Smooth muscle cell (in vitro differentiated cells): ENCODE measurements at regions not wholly inside any gene's neighbourhood (a gene's known extent, or its start where the extent isn't known, plus 50 kb on each side); places are given as distances from the start of the nearest gene placed in this dataset.

ENCODE experiments used
- DNase-seq: peaks from one replicate; lab custom pipeline; 2025; ENCODE audit not compliant: unreplicated experiment; lab: John Stamatoyannopoulos, UW
- H2AFZ ChIP-seq: fragments of 200-600 bp; sonication (generic); 2 replicates; pipeline ENCODE4 v1.6.0; 2016; ENCODE audit warnings: antibody characterized with exemption, low read depth, mild to moderate bottlenecking
- H3F3A ChIP-seq: fragments of 200-600 bp; sonication (generic); 2 replicates; pipeline ENCODE4 v1.6.0; 2017; ENCODE audit warnings: antibody characterized with exemption, low read depth
- H3K27ac ChIP-seq: fragments of 200-600 bp; sonication (generic); 2 replicates; pipeline ENCODE4 v1.5.1; 2016; ENCODE audit warnings: low read depth, mild to moderate bottlenecking
- H3K27me3 ChIP-seq: fragments of 200-600 bp; sonication (generic); 2 replicates; pipeline ENCODE4 v1.6.1; 2016; ENCODE audit warnings: low read depth, mild to moderate bottlenecking
- H3K36me3 ChIP-seq: fragments of 200-600 bp; sonication (generic); 2 replicates; pipeline ENCODE4 v1.5.1; 2016; ENCODE audit warnings: low read depth
- H3K4me1 ChIP-seq: fragments of 200-600 bp; sonication (generic); 2 replicates; pipeline ENCODE4 v1.5.1; 2016; ENCODE audit warnings: low read depth
- H3K4me2 ChIP-seq: fragments of 200-600 bp; sonication (generic); 2 replicates; pipeline ENCODE4 v1.6.0; 2016; ENCODE audit warnings: mild to moderate bottlenecking
- H3K4me3 ChIP-seq: fragments of 200-600 bp; sonication (generic); 2 replicates; pipeline ENCODE4 v1.5.1; 2016; ENCODE audit warnings: mild to moderate bottlenecking
- H3K79me2 ChIP-seq: fragments of 200-600 bp; sonication (generic); 2 replicates; pipeline ENCODE4 v1.6.0; 2016; ENCODE audit warnings: low read depth, mild to moderate bottlenecking
- H3K9ac ChIP-seq: fragments of 200-600 bp; sonication (generic); 2 replicates; pipeline ENCODE4 v1.6.0; 2016; ENCODE audit warnings: low read depth
- H3K9me3 ChIP-seq: fragments of 200-600 bp; sonication (generic); replicated peaks from 2 replicates; pipeline ENCODE4 v1.5.1; 2016; ENCODE audit warnings: low read depth
- H4K20me1 ChIP-seq: fragments of 200-600 bp; sonication (generic); 2 replicates; pipeline ENCODE4 v1.6.0; 2016; ENCODE audit warnings: low read depth
- CTCF ChIP-seq: fragments of 200-600 bp; sonication (generic); IDR thresholded peaks from 2 replicates; pipeline ENCODE4 v1.5.1; 2017; ENCODE audit warnings: borderline replicate concordance, mild to moderate bottlenecking, antibody characterized with exemption; ENCODE audit not compliant: insufficient read depth, poor library complexity, severe bottlenecking
- WGBS: methylation state at CpG from one replicate; pipeline ENCODE4 v1.1.7; 2016; ENCODE audit warnings: low lambda C conversion rate; 5-methylcytosine and 5-hydroxymethylcytosine counted together

- no peak overlapping the region for H3K4me2 ChIP-seq
- H3K79me2 ChIP-seq: no peaks in the 10 kb centered on the region
- no peak overlapping the region for H3K27ac ChIP-seq
- no peak for TF ChIP-seq CTCF
- H4K20me1 ChIP-seq: no peaks in the 10 kb centered on the region
- H3K9ac ChIP-seq: no peak overlapping the region
- no peaks in the 10 kb centered on the region for H3K9me3 ChIP-seq
- H3K36me3 ChIP-seq: no peaks in the 10 kb centered on the region
- H3K27me3 ChIP-seq: peaks cover 5% of the 10 kb centered on the region
- H2AFZ ChIP-seq: no peak overlapping the region
- no peaks in the 10 kb centered on the region for H3K4me1 ChIP-seq
- no peaks in the 10 kb centered on the region for H3F3A ChIP-seq
- no peak for DNase-seq
- WGBS: 76% methylated on average over 2 of the region's 2 CpGs
- no peak overlapping the region for H3K4me3 ChIP-seq
Measured at GRCh38 chr2:17162713-17163112, 355.5 kb downstream of the RAD51AP2 start.

- H3K27ac ChIP-seq: no peak overlapping the region
- no peak for TF ChIP-seq CTCF
- H3K27me3 ChIP-seq: peaks cover 5% of the 10 kb centered on the region
- H3K9ac ChIP-seq: no peak overlapping the region
- no peak overlapping the region for H3K4me2 ChIP-seq
- H3K79me2 ChIP-seq: no peaks in the 10 kb centered on the region
- 100% methylated on average over 1 of the region's 1 CpG for WGBS
- no peaks in the 10 kb centered on the region for H3K9me3 ChIP-seq
- no peak for DNase-seq
- H3K4me3 ChIP-seq: no peak overlapping the region
- no peaks in the 10 kb centered on the region for H3K4me1 ChIP-seq
- H3F3A ChIP-seq: no peaks in the 10 kb centered on the region
- H3K36me3 ChIP-seq: no peaks in the 10 kb centered on the region
- H2AFZ ChIP-seq: no peak overlapping the region
- H4K20me1 ChIP-seq: no peaks in the 10 kb centered on the region
Measured at GRCh38 chr2:17160594-17160993, 357.6 kb downstream of the RAD51AP2 start.

GRCh38 chr2:17156086-17156485 lies 362.2 kb downstream of the RAD51AP2 start:
- H3K27me3 ChIP-seq: peaks cover 5% of the 10 kb centered on the region
- H2AFZ ChIP-seq: no peak overlapping the region
- H3K9ac ChIP-seq: no peak overlapping the region
- H3K36me3 ChIP-seq: no peaks in the 10 kb centered on the region
- WGBS: 82% methylated on average over 2 of the region's 2 CpGs
- H3K9me3 ChIP-seq: no peaks in the 10 kb centered on the region
- no peak for TF ChIP-seq CTCF
- H3K4me2 ChIP-seq: no peak overlapping the region
- no peaks in the 10 kb centered on the region for H4K20me1 ChIP-seq
- no peak overlapping the region for H3K27ac ChIP-seq
- no peak overlapping the region for H3K4me3 ChIP-seq
- no peaks in the 10 kb centered on the region for H3F3A ChIP-seq
- H3K79me2 ChIP-seq: no peaks in the 10 kb centered on the region
- H3K4me1 ChIP-seq: no peaks in the 10 kb centered on the region
- DNase-seq: no peak

- no peaks in the 10 kb centered on the region for H3K9me3 ChIP-seq
- no peak overlapping the region for H3K27ac ChIP-seq
- H3K4me1 ChIP-seq: no peaks in the 10 kb centered on the region
- no peaks in the 10 kb centered on the region for H3K27me3 ChIP-seq
- 92% methylated on average over 4 of the region's 4 CpGs for WGBS
- no peak overlapping the region for H3K9ac ChIP-seq
- H3K4me2 ChIP-seq: no peak overlapping the region
- H4K20me1 ChIP-seq: no peaks in the 10 kb centered on the region
- no peaks in the 10 kb centered on the region for H3F3A ChIP-seq
- H2AFZ ChIP-seq: no peak overlapping the region
- no peak overlapping the region for H3K4me3 ChIP-seq
- no peaks in the 10 kb centered on the region for H3K79me2 ChIP-seq
- no peaks in the 10 kb centered on the region for H3K36me3 ChIP-seq
- TF ChIP-seq CTCF: no peak
- DNase-seq: no peak
Measured at GRCh38 chr2:17149945-17150344, 368.3 kb downstream of the RAD51AP2 start.
